GM18858 (cell line): ENCODE measurements at regions not wholly inside any gene's neighbourhood (a gene's known extent, or its start where the extent isn't known, plus 50 kb on each side); places are given as distances from the start of the nearest gene placed in this dataset.

ENCODE experiments used
- ATAC-seq: cut with Tn5 transposase; IDR thresholded peaks from one replicate; pipeline ENCODE4 v1.9.1; 2021; ENCODE audit not compliant: unreplicated experiment

GRCh38 chr13:67763384-67763783, 533.2 kb upstream of the PCDH9 start:
- ATAC-seq: no peak

- ATAC-seq: no peak
Observed at GRCh38 chr13:67758975-67759374, 528.8 kb upstream of the PCDH9 start.

- no peak for ATAC-seq
Observed at GRCh38 chr13:67754012-67754411, 523.9 kb upstream of the PCDH9 start.

GRCh38 chr13:67752759-67753158, 522.6 kb upstream of the PCDH9 start:
- no peak for ATAC-seq

GRCh38 chr13:67742478-67742877, 512.3 kb upstream of the PCDH9 start:
- no peak for ATAC-seq

- ATAC-seq: no peak
Observed at GRCh38 chr13:67740871-67741535, 510.9 kb upstream of the PCDH9 start.

GRCh38 chr13:67736646-67737420, 506.7 kb upstream of the PCDH9 start:
- ATAC-seq: peak; percentile 38

GRCh38 chr13:67735651-67736050, 505.5 kb upstream of the PCDH9 start:
- ATAC-seq: no peak

GRCh38 chr13:67726979-67727378, 496.8 kb upstream of the PCDH9 start:
- ATAC-seq: no peak

GRCh38 chr13:67725999-67726398, 495.9 kb upstream of the PCDH9 start:
- no peak for ATAC-seq

GRCh38 chr13:67713571-67713970, 483.4 kb upstream of the PCDH9 start:
- no peak for ATAC-seq

GRCh38 chr13:67696775-67697174, 466.6 kb upstream of the PCDH9 start:
- ATAC-seq: no peak

- no peak for ATAC-seq
Observed at GRCh38 chr13:67664502-67664901, 434.4 kb upstream of the PCDH9 start.

GRCh38 chr13:67662997-67663396, 432.9 kb upstream of the PCDH9 start:
- ATAC-seq: no peak

GRCh38 chr13:67652887-67653286, 422.8 kb upstream of the PCDH9 start:
- ATAC-seq: no peak

GRCh38 chr13:67651908-67652465, 421.9 kb upstream of the PCDH9 start:
- no peak for ATAC-seq

- no peak for ATAC-seq
Observed at GRCh38 chr13:67650471-67650870, 420.3 kb upstream of the PCDH9 start.

- no peak for ATAC-seq
Observed at GRCh38 chr13:67645874-67646467, 415.8 kb upstream of the PCDH9 start.

- ATAC-seq: no peak
Observed at GRCh38 chr13:67643516-67644055, 413.4 kb upstream of the PCDH9 start.

GRCh38 chr13:67642657-67643056, 412.5 kb upstream of the PCDH9 start:
- ATAC-seq: no peak

GRCh38 chr13:67635754-67636153, 405.6 kb upstream of the PCDH9 start:
- no peak for ATAC-seq

- ATAC-seq: no peak
Observed at GRCh38 chr13:67632590-67632989, 402.5 kb upstream of the PCDH9 start.
